IPS DF 6.9 (cell line): ENCODE measurements at regions not wholly inside any gene's neighbourhood (a gene's known extent, or its start where the extent isn't known, plus 50 kb on each side); places are given as distances from the start of the nearest gene placed in this dataset.

Experiments used
- DNase-seq: peaks from one replicate; pipeline ENCODE4 v3.0.0-alpha.2; 2013; ENCODE audit warnings: low read depth, low spot score
- H3K27ac ChIP-seq: one replicate; pipeline ENCODE4 v1.5.1; 2013; ENCODE audit warnings: low read length, control low read depth
- H3K27me3 ChIP-seq: 2 replicates; pipeline ENCODE4 v1.6.1; 2013; ENCODE audit warnings: mild to moderate bottlenecking, low read length; ENCODE audit not compliant: control insufficient read depth, insufficient read depth
- H3K36me3 ChIP-seq: 2 replicates; pipeline ENCODE4 v1.6.1; 2013; ENCODE audit warnings: low read length; ENCODE audit not compliant: control insufficient read depth, insufficient read depth
- H3K4me1 ChIP-seq: 2 replicates; pipeline ENCODE4 v1.6.1; 2013; ENCODE audit warnings: low read length; ENCODE audit not compliant: control insufficient read depth, insufficient read depth
- H3K4me3 ChIP-seq: 2 replicates; pipeline ENCODE4 v1.5.1; 2013; ENCODE audit warnings: mild to moderate bottlenecking, low read length
- H3K9me3 ChIP-seq: 2 replicates; pipeline ENCODE4 v1.6.1; 2013; ENCODE audit warnings: low read length, inconsistent platforms; ENCODE audit not compliant: control insufficient read depth, insufficient read depth
- WGBS: extraction: QIAGEN DNeasy Blood & Tissue Kit; methylation state at CpG from one replicate; pipeline ENCODE4 v1.1.7; 2013; ENCODE audit warnings: mixed read lengths, missing lambda C conversion rate; ENCODE audit not compliant: insufficient read length, insufficient coverage; 5-methylcytosine and 5-hydroxymethylcytosine counted together

DNA sequence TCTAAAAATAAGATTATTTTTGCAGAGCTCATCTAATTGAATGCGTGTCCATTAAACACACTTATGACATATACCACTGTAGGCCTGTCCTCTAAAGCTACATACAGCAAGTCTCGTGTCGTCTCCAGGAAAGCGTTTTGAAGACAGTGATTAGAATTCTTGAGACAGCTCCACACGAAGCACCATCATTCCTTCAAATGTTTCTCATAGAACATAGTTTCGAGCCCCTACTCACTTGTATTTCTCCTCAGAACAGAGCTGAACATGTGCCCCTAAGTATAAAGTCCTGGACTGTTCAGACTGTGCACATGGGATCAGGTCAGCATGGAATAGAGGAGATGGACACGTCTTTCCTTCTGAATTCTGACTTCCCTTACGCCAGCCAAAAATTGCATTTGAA, 64.5 kb upstream of the HMGA2 start:
- Histone ChIP-seq H3K4me1 (peaks cover 3% of the 10 kb centered on the region; the same call in 1 of the 2 replicates), H3K9me3 (no peaks in the 10 kb centered on the region), H3K27ac (no peak overlapping the region), H3K36me3 (no peaks in the 10 kb centered on the region), H3K4me3 (no peak overlapping the region), H3K27me3 (no peaks in the 10 kb centered on the region)
- WGBS, result no CpG with 5 or more reads among the region's 8 CpGs
- no peak for DNase-seq

DNA sequence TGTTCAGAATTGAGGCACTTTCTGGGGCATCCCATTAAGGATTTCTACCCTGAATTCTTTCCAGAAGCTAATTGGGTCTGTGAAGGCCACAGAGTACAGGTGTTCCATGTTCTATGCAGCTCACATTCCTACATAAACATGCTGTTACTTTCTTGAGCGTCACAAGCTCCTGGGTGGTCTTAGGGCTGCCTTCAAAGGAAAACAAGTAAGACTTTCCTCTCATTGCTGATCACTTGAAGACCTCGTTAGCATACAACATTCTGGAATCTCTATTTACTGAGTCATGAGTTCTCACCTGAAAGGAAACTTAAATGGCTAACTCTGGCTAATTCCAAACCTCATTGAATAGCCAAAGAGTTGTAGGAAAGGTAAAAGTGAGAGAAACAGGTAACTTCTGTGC, 63.0 kb upstream of the HMGA2 start:
- no peak for DNase-seq
- Histone ChIP-seq H3K27me3 (no peaks in the 10 kb centered on the region), H3K27ac (no peak overlapping the region), H3K4me3 (no peak overlapping the region), H3K9me3 (no peaks in the 10 kb centered on the region), H3K36me3 (no peaks in the 10 kb centered on the region), H3K4me1 (peaks cover 2% of the 10 kb centered on the region; the same call in 1 of the 2 replicates)
- WGBS, result no CpG with 5 or more reads among the region's 2 CpGs

DNA sequence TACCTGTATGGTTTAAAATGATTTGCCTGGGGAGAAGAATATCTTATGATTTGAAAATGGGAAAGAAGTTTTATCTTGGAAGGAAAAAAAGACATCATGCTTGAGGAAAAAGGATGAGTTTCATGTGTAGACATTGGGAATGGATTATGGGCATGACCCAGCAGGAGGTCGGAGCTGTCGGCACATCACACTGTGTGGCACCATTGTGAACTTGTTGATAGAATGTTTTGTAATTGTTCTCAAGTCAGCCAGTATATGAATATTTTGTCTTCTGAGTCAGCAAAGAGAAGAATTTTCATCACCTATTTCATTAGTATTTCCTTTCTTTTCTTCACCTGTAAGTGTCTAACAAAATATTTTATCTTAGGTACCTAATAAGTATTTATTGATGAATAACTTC, 60.0 kb upstream of the HMGA2 start:
- Histone ChIP-seq H3K9me3 (no peaks in the 10 kb centered on the region), H3K4me1 (peaks cover 2% of the 10 kb centered on the region; the same call in 1 of the 2 replicates), H3K27me3 (no peaks in the 10 kb centered on the region), H3K27ac (no peak overlapping the region), H3K4me3 (no peak overlapping the region), H3K36me3 (no peaks in the 10 kb centered on the region)
- no CpG with 5 or more reads among the region's 2 CpGs for WGBS
- DNase-seq, result no peak

DNA sequence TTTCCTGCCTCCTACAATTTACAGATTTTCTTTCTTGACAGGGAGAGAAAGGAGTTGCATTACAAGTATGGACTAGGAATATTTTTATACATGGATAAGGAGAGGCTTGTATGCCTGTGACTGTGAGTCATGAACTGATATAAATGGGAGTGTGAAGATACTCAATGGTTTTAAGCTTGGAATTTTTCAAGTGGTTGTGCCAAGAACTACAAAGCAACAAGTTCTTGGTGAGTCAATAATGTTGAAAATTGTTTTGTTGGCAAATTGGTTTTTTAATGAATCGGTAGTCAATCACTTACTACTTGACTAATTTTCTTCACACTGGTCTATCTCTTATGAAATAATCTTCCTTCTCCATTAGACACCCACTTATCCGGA, 58.9 kb upstream of the HMGA2 start:
- Histone ChIP-seq H3K36me3 (no peaks in the 10 kb centered on the region), H3K27me3 (no peaks in the 10 kb centered on the region), H3K4me1 (peaks cover 2% of the 10 kb centered on the region; the same call in 1 of the 2 replicates), H3K27ac (no peak overlapping the region), H3K4me3 (no peak overlapping the region), H3K9me3 (no peaks in the 10 kb centered on the region)
- no CpG with 5 or more reads among the region's 2 CpGs for WGBS
- DNase-seq, result no peak

DNA sequence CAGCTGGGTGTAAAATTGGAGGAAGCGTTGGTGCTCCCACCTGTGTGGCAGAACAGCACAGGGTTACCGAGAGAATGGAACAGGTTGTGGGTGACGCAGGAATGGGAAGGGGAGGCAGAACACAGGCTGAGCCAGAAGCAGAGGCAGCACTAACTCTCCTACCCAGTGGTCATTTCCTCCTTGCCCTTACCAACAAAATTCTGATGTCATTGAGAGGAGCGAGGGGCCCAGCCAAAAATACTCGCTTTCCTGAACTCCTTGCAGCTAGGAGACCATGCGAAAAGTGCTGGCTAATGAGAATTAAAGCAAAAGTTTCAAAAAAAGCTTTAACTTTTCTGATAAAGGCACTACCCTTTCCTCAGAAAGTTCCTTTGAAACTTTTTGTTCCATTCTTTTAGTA, 54.4 kb upstream of the HMGA2 start:
- H3K27ac ChIP-seq, result no peak overlapping the region
- H3K4me3 ChIP-seq, result no peak overlapping the region
- no peaks in the 10 kb centered on the region for H3K27me3 ChIP-seq
- DNase-seq, result no peak
- no peaks in the 10 kb centered on the region for H3K36me3 ChIP-seq
- no peaks in the 10 kb centered on the region for H3K9me3 ChIP-seq
- no peaks in the 10 kb centered on the region for H3K4me1 ChIP-seq
- no CpG with 5 or more reads among the region's 6 CpGs for WGBS
